NCI-H2029 treated with DMSO at 0.1 percent for 48 hours (cell line): ENCODE measurements at regions not wholly inside any gene's neighbourhood (a gene's known extent, or its start where the extent isn't known, plus 50 kb on each side); places are given as distances from the start of the nearest gene placed in this dataset.

Source experiments
- DNase-seq: peaks from one replicate; lab custom pipeline; 2025; lab: John Stamatoyannopoulos, UW

DNA sequence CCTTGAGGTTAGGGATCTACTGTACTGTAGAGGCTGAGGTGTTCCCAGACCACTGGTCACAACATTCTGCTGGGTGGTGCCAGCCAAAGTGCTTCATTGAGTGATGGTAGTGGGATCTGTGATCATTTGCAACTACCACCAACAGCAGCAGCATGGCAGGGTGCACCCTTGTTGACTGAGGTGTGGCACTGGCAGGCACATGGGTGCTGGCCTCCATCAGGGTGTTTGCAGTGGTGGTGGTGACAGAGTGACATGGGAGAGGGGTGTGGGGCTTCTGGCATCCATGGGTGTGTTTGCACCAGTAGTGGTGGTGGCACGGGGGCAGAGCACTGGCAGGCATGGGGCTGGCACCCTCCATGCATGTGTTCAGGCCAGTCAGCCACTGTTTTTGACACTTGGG lies 183.7 kb upstream of the LYPLAL1 start:
- no peak for DNase-seq

DNA sequence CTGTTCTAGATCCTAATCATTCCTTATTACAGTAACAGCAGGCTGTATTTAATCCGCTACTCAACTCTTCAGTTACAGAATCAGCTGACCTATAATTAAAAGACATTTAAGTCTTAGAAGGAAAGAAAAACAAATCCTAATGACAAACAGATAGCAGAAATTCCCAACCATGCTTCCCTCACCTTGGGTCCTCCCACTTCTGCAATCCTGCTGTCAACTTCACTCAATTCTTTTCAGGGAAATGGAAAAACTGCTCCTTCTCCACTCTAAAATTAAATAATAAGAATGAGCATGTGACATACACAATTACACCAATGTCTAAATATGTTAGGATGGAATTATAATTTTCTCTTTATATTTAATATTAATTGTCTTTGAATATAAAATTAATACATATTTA lies 182.6 kb upstream of the LYPLAL1 start:
- DNase-seq = no peak

DNA sequence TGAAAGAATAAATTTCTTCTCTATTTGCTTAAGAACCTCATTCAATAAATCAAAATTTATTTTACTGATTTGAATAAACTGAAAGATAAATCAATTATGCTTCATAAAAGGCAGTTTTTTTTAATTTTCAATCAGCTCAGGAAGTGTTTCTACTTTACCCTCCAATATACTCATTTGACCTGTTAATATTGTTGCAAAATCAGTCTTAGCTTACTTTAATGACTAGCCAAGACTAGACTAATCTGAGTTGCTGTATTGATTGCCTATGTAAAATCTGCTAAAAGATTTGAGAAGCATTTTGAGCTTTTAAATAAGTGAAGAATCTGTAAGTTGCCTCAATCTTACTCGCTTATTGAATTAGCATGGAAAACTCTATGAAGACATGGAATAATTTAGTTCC lies 179.1 kb upstream of the LYPLAL1 start:
- no peak for DNase-seq

- DNase-seq = no peak
These were observed 178.5 kb upstream of the LYPLAL1 start for GRCh38 chr1:218995091-218995665.

DNA sequence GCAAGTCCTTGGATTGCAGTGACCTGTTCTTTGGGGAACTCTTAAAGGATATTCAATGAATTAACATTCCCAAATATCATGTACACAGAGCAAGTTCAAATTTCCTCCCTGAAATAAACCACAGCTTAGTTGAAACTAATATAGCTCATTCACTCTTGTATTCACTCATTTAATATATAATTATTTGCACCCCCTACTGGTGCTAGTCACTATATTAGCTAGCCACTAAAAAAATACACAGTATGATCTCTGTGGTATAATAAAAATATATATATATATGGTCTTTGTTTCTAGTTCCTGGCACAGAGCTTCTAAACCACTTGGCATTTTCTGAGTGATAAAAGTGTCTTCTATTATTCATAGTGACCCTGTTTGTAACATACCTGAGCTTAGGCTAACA lies 177.3 kb upstream of the LYPLAL1 start:
- DNase-seq = no peak

DNA sequence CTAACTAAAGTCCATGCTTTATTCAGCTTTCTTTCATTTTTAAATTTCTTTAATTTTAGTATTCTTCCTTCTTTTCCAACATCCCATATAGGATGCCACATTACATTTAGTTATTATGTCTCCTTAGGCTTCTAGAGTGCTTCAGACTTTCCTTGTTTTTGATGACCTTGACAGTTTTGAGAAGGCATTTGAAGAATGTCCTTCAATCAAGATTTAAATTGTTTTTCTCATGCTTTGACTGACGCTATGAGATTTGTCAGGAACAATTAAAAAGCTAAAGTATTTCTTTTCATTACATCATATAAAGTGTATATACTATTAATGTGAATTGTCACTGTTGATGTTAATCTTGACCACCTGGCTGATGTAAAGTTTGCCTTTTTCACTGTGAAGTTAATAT lies 173.7 kb upstream of the LYPLAL1 start:
- DNase-seq = no peak

DNA sequence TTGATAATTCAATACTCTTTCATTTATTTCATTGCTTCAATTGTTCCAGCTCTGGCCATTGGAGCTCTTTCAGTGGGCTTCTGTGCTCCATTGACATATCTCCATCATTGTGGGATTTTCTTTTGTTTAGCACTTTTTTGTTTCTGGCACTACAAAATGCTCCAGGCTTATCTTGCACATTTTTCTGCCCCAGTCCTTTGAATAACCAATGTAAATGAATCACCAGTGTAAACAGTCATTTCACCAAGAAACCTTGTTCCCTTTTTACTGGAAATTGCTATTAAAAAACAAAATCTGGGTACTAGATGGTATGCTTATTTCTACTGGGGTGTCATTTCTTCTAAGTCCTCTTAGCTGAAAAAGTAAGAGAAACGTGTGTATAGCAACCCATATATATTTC lies 173.0 kb upstream of the LYPLAL1 start:
- DNase-seq = no peak

DNA sequence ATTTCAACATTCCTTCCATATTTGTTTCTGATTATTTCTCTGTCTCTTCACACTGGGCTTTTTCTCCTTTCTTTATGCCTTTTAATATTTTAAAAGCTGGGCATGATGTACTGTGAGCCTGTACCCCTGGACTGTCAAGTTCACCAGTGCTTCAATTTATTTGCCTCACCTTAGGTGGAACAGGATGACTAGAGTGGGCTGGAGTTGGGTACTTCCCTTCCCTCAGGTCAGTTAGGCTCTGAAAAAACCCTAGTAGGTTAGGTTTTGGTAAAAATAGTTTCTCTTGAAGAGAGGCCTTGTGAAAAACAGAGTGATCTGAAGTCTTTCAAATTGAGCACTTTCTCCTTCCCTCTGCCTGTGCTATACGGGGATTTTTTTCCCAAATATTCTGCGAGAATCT lies 163.0 kb upstream of the LYPLAL1 start:
- no peak for DNase-seq

DNA sequence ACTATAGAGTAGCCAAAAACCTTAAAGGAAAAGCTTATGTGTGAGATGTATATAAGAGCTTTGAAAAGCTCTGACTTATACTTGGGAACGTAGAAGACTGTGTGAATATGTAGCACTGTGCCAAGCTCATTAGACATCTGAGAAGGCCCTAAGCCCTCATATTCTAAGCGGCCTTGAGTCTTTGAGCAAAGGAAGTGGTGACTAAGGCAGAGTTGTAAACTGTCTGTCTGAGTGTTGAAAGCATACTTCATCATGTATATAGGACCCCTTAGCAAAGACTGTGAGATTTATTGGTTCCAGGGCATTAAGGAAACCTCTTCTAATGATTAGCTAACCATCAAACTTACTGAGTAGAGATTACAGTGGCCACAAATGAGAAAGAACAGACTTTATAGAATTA lies 153.3 kb upstream of the LYPLAL1 start:
- DNase-seq = no peak

GRCh38 chr1:219020846-219021245 lies 152.8 kb upstream of the LYPLAL1 start:
- no peak for DNase-seq

DNA sequence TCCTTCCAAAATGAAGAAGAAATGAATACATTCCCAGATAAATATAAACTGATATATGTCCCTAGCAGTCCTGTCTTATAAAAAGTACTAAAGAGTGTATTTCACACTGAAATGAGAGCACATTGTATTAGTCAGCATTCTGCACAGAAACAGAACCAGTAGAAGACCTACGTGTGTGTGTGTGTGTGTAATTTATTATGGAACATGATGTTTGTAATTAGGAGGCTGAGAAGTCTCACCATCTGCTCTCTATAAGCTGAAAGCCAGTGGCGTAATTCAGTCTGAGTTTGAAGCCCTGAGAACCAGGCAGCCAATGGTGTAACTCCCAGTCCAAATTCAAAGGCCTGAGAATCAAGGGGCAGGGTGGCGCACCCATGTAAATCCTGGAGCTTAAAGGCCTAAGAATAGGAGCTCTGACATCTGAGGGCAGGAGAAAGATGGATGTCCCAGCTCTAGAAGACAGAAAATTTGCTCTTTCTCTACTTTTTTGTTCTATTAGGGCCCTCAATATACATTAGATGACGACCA lies 146.5 kb upstream of the LYPLAL1 start:
- DNase-seq = no peak

GRCh38 chr1:219031809-219032208 lies 141.9 kb upstream of the LYPLAL1 start:
- DNase-seq = no peak

GRCh38 chr1:219038398-219038797 lies 135.3 kb upstream of the LYPLAL1 start:
- no peak for DNase-seq

- DNase-seq = no peak
These were observed 134.5 kb upstream of the LYPLAL1 start for GRCh38 chr1:219039017-219039681.

GRCh38 chr1:219039682-219040154 lies 134.0 kb upstream of the LYPLAL1 start:
- DNase-seq = no peak

DNA sequence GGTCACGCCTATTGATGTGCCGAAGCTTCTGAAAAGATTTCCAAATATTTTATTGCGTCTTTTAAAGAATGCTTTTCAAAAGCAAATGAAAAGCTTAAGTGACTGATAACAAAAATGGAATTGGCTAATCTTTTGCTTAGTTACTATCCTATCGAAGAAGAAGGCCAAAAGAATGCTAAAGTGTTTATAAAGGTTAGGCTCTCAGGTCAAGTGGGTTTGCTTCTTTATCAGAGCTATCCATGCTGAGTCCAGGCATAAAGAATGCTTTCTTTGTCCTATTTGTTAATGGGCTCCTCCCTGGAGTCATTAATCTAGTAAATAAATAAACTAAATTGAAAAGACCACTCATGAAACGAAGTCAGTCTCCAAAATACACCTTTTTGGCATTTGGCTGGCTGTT lies 133.4 kb upstream of the LYPLAL1 start:
- no peak for DNase-seq

DNA sequence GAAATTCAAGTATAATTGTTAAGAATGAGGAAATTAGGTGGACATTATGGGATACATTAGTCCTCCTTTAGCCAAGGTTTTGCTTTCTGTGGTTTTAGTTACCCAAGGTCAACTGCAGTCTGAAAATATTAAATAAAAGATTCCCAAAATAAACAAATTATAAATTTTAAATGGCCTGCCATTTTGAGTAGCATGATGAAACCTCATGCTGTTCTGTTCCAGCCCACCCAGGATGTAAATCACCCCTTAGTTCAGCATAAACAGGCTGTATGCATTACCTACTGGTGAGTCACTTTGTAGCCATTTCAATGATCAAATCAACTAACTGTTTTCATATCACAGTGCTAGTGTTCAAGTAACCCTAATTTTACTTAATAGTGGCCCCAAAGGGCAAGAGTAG lies 132.5 kb upstream of the LYPLAL1 start:
- DNase-seq = no peak

- DNase-seq = no peak
These were observed 131.9 kb upstream of the LYPLAL1 start for GRCh38 chr1:219041818-219042217.

GRCh38 chr1:219042769-219043168 lies 130.9 kb upstream of the LYPLAL1 start:
- DNase-seq = no peak

GRCh38 chr1:219045246-219045645 lies 128.4 kb upstream of the LYPLAL1 start:
- DNase-seq = no peak

- DNase-seq = no peak
These were observed 124.2 kb upstream of the LYPLAL1 start for GRCh38 chr1:219049501-219049900.

DNA sequence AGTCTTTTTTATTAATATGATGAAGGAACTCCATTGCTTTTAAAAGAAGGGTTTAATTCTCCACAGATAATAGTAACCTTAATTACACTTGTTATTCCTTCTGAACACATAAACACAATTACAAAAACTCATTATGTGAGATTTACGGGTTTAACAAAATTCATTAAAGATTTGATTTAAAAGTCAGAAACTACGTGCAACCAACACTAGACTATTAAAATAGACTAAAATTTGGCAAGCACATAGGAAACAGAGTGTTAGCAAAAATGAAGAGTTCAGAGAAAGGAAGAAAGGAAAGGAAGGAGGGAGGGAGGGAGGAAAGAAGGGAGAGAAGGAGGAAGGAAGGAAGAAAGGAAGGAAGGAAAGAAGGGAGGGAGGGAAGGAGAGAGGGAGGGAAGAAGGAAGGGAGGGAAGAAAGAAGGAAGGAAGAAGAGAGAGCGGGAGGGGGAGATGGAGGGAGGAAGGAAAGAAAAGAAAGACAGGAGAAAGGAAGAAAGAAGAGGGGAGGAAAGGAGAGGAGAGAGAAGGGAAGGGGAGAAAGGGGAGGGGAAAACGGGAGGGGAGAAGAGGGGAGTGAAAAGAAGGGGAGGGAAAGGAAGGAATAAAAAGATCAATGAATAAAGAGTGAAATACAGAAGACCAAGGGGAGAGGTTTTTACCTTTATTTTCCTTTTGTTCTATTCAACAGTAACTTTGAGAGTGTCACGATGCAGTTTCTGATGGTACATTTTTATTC lies 123.4 kb upstream of the LYPLAL1 start:
- DNase-seq = no peak

GRCh38 chr1:219050822-219051125 lies 122.9 kb upstream of the LYPLAL1 start:
- DNase-seq = no peak
